Testis (tissue), 2 donors: ENCODE measurements at regions not wholly inside any gene's neighbourhood (a gene's known extent, or its start where the extent isn't known, plus 50 kb on each side); places are given as distances from the start of the nearest gene placed in this dataset.

Source experiments
- DNase-seq: peaks from one replicate; pipeline ENCODE4 v3.0.0-alpha.2; 2019
- H3K27ac ChIP-seq, 2 donors: fragments of 200-600 bp; sonication (generic); one replicate each; pipeline ENCODE4 v1.5.1; 2019
- H3K27me3 ChIP-seq: fragments of 200-600 bp; sonication (generic); one replicate; pipeline ENCODE4 v1.5.1; 2019
- H3K36me3 ChIP-seq: fragments of 200-600 bp; sonication (generic); one replicate; pipeline ENCODE4 v1.5.1; 2017; ENCODE audit warnings: low read depth; ENCODE audit errors: missing control alignments
- H3K4me1 ChIP-seq: fragments of 200-600 bp; sonication (generic); one replicate; pipeline ENCODE4 v1.5.1; 2019
- H3K4me3 ChIP-seq, 2 donors: fragments of 200-600 bp; sonication (generic); one replicate each; pipeline ENCODE4 v1.5.1; 2017 to 2019
- H3K9me3 ChIP-seq: fragments of 200-600 bp; sonication (generic); one replicate; pipeline ENCODE4 v1.5.1; 2017
- POLR2A ChIP-seq: fragments of 450-650 bp; IDR thresholded peaks from one replicate; pipeline ENCODE4 v1.6.1; 2017; ENCODE audit warnings: antibody characterized with exemption, mild to moderate bottlenecking, moderate library complexity
- WGBS, 2 donors: methylation state at CpG; one replicate each; pipeline ENCODE4 v1.1.5; 2018; 5-methylcytosine and 5-hydroxymethylcytosine counted together
- intact Hi-C: fragments of 100-400 bp; cut with DNase I; formaldehyde crosslinking; loops from one replicate; pipeline ENCODE4 v1.15.1; 2023; ENCODE audit warnings: low total_unique reads
- TF ChIP-seq, protein P1 (sequence below), 3 experiments: fragments of 450-650 bp in 2 of 3; fragments of 200-600 bp in 1 of 3; sonication (generic) in 1 of 3; IDR thresholded peaks; one replicate each; pipeline ENCODE4 v1.5.1; 2016 to 2019; ENCODE audit warnings: antibody characterized with exemption in 3 of 3, mild to moderate bottlenecking in 2 of 3, moderate library complexity in 1 of 3

- WGBS, 2 donors = 46 to 60% methylated on average over 5 of the region's 5 CpGs
- no peak for TF ChIP-seq POLR2A
- TF ChIP-seq, protein P1, sequence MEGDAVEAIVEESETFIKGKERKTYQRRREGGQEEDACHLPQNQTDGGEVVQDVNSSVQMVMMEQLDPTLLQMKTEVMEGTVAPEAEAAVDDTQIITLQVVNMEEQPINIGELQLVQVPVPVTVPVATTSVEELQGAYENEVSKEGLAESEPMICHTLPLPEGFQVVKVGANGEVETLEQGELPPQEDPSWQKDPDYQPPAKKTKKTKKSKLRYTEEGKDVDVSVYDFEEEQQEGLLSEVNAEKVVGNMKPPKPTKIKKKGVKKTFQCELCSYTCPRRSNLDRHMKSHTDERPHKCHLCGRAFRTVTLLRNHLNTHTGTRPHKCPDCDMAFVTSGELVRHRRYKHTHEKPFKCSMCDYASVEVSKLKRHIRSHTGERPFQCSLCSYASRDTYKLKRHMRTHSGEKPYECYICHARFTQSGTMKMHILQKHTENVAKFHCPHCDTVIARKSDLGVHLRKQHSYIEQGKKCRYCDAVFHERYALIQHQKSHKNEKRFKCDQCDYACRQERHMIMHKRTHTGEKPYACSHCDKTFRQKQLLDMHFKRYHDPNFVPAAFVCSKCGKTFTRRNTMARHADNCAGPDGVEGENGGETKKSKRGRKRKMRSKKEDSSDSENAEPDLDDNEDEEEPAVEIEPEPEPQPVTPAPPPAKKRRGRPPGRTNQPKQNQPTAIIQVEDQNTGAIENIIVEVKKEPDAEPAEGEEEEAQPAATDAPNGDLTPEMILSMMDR (IDR thresholded peaks at IDR 0.05) = no peak
- H3K27ac ChIP-seq = no peak overlapping the region
These were observed 214.7 kb downstream of the CLIC5 start for GRCh38 chr6:45800911-45801310.

GRCh38 chr6:45795678-45796077, 220.0 kb downstream of the CLIC5 start:
- Histone ChIP-seq H3K27me3 (no peaks in the 10 kb centered on the region), H3K9me3 (no peaks in the 10 kb centered on the region), H3K4me1 (no peaks in the 10 kb centered on the region), H3K4me3 (no peak overlapping the region), H3K36me3 (no peaks in the 10 kb centered on the region), H3K27ac (no peak overlapping the region)
- intact Hi-C loops = no loop called here
- TF ChIP-seq, protein P1 (IDR thresholded peaks at IDR 0.05) = no peak
- TF ChIP-seq POLR2A = no peak
- DNase-seq = no peak
- WGBS, 2 donors = 91 to 94% methylated on average over 3 of the region's 3 CpGs

More at GRCh38 chr6:45800911-45801310, 214.7 kb downstream of the CLIC5 start:
- DNase-seq = no peak
- Histone ChIP-seq H3K27me3 (no peaks in the 10 kb centered on the region), H3K9me3 (no peaks in the 10 kb centered on the region), H3K4me1 (no peaks in the 10 kb centered on the region), H3K4me3 (no peak overlapping the region), H3K36me3 (no peaks in the 10 kb centered on the region)
- intact Hi-C loops = no loop called here

DNA sequence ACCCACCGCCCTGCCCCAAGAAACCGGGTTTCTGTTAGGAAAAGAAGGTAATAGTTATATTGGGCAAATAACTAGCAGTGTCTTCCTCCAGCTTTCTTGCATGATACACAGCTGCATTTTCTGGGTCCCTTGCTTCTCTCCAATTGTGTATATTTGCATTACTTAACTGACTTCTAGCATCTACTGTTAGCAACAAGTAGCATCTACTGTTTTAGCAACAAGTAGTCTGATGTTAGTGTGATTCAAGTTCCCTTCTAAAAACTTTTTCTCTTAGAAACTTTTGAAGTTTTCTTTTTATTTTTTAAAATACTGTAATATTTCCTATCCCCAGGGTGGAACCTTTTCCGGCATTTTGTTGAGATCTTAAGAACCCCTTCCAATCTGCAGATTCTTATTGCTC, 221.2 kb downstream of the CLIC5 start:
- no peak for DNase-seq
- Histone ChIP-seq H3K27ac (no peak overlapping the region), H3K27me3 (no peaks in the 10 kb centered on the region), H3K36me3 (no peaks in the 10 kb centered on the region), H3K4me1 (no peaks in the 10 kb centered on the region), H3K4me3 (no peak overlapping the region), H3K9me3 (no peaks in the 10 kb centered on the region)
- 93 to 94% methylated on average over 3 of the region's 3 CpGs for WGBS, 2 donors
- intact Hi-C loops = no loop called here
- no peak for TF ChIP-seq POLR2A
- TF ChIP-seq, protein P1 (IDR thresholded peaks at IDR 0.05) = no peak

GRCh38 chr6:45791211-45792168, 224.2 kb downstream of the CLIC5 start:
- no peak for DNase-seq
- Histone ChIP-seq H3K9me3 (no peaks in the 10 kb centered on the region), H3K36me3 (no peaks in the 10 kb centered on the region), H3K4me1 (no peaks in the 10 kb centered on the region), H3K4me3 (no peak overlapping the region), H3K27me3 (no peaks in the 10 kb centered on the region), H3K27ac (no peak overlapping the region)
- intact Hi-C loops = no loop called here
- no peak for TF ChIP-seq POLR2A
- TF ChIP-seq, protein P1 (IDR thresholded peaks at IDR 0.05) = no peak
- WGBS, 2 donors = 90 to 95% methylated on average over 4 of the region's 4 CpGs

GRCh38 chr6:45789238-45789637, 226.4 kb downstream of the CLIC5 start:
- Histone ChIP-seq H3K9me3 (no peaks in the 10 kb centered on the region), H3K4me3 (no peak overlapping the region), H3K36me3 (no peaks in the 10 kb centered on the region), H3K27ac (no peak overlapping the region), H3K27me3 (no peaks in the 10 kb centered on the region), H3K4me1 (no peaks in the 10 kb centered on the region)
- no peak for TF ChIP-seq POLR2A
- TF ChIP-seq, protein P1 (IDR thresholded peaks at IDR 0.05) = no peak
- no peak for DNase-seq
- intact Hi-C loops = no loop called here
